ENCODE measurements at regions not wholly inside any gene's neighbourhood (a gene's known extent, or its start where the extent isn't known, plus 50 kb on each side); places are given as distances from the start of the nearest gene placed in this dataset.

DNA sequence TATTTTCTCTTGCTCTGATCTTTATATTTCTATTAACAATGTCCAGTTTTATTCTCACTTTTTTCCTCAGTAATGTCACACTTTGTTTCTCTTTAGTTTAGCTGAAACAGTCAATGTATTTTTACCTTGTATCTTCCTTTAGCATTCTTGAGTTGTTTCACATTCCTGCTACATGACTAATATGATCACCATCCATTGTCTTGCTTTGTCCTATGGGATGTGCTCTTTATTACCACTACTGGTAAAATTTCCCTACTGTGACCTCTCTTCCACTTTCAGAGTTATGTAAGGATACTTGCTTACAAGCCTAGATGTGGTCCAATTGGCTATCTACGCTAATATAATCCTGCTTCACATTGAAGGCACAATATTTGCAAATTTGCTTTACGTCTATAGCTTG is 457.9 kb downstream of the PIK3C3 start:
- no peak for DNase-seq

DNA sequence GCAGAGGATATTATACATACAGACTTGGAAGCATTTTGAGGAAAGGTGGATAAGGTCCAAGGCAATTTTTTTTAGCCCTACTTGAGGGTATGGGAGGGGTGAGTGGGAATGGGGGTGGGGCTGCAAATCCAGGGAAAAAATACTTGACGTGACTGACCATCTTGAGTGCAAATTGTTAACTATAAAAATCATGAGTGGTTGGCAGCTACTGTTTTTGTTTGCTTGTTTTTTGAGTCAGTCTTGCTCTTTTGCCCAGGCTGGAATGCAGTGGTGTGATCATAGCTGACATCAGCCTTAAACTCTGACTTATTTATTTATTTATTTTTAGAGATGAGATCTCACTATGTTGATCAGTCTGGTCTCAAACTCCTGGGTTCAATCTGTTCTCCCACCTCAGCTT is 458.8 kb downstream of the PIK3C3 start:
- DNase-seq, result no peak

DNA sequence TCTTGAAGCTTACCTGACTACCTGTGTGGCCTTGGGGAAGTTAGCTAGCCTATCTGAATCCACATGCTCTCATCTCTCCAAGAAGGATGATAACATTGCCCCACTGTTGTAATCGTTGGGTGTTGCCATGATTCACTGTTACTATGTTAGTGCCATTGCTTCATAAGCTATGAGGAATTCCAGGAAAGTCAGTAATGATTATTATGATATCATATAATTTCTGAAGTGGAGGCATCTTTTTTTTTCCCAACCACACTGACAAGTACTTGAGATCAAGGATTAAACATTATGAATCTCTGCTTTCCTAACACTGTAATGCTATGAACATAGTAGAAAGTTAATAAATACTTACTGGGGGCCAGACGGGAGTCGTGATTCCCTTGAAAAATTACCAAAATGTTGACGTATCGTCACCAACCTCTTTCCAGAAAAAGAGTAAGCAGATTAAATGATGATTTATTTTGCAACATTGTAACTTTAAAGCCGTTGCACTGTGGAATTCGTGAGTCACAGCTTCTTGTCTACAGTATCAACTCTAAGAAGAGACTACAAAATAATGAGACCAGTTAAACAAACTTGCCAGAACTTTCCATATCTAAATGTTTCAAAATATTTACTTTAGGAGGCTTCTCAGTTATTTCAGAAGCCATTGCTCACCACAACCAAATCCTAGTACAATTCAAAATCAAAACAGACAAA is 459.9 kb downstream of the PIK3C3 start:
- DNase-seq, result no peak

DNA sequence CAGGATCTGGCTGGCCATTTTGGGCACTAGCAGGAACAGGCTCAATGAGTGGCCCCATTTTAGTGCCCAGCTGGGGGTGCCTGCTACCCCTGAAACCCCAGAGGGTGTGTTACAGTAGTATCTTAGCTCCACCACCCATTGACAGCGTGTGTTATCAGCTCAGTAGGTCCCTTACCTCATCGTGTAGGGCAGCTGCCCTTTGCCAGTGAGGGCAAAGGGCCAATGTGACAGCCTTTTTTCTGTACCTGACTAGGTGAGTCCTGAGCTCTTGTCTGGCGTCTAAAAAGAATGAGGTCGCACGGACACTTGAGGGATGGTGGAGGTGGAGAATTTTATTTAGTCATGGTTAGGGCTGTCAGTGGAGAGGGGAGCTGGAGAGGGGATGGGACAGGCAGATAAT is 462.2 kb downstream of the PIK3C3 start:
- no peak for DNase-seq

DNA sequence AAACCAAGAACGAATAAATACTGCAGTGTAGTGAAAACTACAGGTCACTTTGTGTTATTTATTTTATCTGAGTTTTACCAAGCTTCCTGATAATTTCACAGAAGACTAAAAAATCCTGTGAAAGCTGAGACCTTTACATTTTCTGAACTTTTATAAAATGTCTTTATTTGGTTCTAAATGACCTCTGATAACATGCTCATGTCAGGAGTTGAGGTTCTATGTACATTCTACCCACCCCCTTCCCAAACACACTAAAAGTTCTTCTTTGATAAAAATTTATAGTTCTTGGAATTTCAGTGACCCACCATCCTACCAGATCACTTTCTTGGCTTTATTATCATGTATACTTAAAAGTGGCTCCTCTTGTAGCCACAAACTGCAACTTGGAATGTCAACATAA is 463.1 kb downstream of the PIK3C3 start:
- no peak for DNase-seq

DNA sequence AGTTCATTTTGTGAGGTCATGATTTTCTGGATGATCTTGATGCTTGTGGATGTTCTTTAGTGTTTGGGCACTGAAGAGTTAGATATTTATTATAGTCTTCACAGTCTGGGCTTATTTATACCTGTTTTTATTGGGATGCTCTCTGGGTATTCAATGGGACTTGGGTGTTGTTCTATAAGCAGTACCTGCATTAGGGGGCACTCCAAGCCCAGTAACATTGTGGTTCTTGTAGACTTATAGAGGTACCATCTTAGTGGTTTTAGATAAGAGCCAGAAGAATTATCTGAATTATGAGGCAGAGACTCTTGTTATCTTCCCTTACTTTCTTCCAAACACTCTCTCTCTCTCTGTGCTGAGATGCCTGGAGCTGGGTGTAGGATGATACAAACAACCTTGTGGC is 470.0 kb downstream of the PIK3C3 start:
- no peak for DNase-seq

DNA sequence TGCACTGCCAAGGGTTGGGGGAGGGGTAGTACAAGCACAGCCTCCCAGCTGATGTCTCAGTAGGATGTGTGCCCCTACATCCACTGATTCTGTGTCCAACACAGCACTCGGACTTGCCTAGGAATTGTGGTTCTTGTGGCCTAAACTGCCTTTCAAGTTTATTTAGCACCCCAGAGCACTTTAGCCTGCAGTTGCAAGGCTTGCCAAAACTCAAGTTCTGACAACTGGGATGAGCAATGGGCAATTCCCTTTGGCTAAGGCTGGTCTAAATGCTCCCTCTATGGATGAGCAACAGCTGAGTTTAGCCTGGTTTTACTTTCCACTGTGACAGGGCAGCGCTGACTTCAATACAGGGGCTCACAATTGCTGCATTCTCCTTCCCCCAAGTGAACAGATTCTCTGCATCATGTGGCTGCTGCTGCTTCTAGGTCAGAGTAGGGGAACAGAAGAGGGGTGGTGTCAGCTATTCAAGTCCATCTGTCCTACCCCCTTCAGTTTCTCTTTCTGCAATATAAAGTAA is 471.5 kb downstream of the PIK3C3 start:
- DNase-seq, result no peak

DNA sequence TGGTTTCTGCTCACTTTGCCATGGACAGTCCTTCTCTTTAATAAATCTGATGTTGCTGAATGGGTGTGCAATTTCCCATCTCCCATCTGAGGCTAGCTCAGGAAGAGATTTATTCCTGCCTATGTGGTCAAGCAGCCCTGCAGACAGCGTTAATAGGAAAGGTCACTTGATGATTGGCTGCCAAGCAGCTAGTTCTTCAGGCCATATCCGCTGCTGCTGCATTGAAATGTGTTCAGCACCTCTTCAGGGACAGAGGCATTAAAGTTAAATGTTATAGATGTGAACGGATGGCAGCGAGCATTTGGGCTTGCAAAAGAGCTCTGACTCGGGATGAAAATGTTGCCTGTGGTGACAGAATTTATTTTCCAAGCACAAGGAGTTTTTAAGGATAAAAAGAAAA is 474.2 kb downstream of the PIK3C3 start:
- no peak for DNase-seq

DNA sequence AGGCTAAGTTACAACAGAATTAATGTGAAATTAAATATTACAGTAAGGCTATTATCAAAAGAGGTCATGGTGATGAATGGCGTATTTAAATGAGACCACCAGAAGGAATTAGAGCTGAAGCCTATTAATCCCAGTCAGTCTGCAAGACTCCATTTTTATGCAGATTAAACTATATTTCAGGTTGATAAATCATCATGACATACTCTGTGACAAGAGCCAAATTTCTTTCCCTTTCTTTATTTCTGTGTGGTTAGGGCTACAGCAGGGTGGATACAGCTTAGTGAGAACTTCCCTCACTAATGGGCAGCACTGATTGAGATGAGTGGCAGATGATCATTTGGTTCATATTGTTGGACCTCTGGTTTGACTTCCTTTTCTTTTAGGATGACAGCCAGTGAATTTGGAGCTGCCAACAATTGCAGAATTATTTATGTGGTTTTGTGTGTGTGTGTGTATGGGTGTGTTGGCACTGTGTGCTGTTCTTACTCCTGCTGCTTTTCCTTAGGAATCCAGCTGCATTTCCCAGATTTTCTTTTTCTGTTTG is 481.3 kb downstream of the PIK3C3 start:
- DNase-seq, result no peak

DNA sequence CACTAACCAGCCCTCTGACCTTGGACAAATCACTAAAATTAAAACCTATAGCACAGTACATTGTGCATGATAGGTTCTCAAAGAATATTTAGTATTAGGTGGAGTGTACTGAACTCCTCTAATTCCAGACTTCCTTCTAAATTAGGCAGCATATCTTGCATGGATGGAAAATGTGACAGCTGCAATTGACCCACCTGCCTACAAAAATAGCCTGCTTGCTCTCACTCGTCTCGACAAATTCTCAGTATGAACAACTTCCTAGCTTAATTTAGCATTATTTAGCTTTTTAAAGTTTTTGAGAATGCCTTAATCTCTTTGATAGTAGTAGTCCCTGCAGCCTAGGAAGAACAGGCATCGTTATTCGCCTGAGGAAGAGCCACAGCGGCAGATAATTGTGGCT is 482.0 kb downstream of the PIK3C3 start:
- no peak for DNase-seq

DNA sequence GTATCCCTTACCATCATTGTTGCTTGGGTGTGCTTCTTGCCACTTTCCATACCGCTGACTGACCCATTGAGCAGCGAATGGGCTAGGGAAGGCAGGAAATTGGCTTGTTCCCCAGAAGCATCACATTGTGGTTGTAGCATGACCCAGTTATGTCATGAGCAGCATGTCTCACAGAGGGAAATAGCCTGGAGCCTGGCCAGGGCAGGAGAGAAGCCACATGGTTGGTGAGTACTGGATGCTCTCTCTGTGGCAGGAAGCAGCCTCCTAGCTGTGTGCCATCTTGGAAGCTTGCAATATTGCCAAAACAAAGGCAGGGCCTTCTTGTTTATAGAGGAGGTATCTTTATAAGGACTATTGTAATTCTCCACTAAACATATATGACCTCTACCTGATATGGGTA is 482.6 kb downstream of the PIK3C3 start:
- no peak for DNase-seq

DNA sequence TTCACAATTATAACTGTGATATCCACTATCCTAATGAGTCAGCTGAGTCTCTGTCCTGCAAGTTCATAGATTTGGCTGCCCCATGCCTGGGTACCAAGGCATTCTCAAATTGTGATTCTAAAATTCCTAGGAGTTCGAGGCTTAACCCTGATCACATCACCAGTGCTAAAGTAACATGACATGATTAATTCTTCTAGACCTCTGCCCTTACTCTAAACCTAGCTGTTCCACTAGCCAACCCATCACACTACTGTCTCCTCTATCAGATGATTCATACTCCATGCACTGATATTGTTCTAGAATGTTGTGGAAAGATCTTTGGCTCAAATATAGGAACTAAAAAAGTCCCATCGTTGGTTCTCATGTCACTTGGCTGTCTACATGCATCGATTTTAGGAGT is 487.6 kb downstream of the PIK3C3 start:
- no peak for DNase-seq

DNA sequence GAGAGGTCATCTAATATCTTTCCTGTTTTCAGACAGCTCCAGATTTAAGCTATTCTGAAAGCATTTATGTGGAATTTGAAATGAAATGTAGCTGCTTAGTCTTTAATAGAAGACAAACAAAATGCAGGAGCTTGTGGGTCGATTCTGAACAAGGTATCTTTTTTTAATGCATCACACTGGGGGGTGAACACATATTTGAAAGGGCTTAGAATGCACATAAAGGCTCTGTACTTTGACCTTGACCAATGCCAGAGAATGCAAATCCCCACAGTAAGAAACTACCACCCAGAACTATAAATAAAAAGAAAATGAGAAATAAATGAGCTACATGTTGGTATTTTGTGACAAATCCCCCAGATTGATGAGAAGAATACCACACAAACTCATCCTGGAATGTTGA is 489.3 kb downstream of the PIK3C3 start:
- DNase-seq, result no peak

DNA sequence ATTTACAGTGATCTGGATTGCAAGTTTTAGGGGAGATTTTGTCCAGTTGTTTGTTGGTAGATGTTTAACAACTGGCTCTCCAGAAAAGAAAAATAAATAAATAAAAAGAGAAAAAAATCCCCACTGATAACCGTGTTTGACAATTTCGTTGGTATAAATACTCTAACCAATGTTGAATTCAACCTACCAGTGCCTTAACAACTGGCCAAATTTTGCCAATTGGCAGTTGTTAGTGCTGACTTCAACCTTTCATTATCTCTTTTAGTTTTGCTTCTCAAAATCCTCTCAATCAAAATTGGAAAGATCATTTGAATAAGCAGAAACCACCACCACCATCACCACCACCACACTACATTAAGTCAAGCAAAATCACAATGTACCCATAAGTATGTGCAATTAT is 490.3 kb downstream of the PIK3C3 start:
- no peak for DNase-seq

DNA sequence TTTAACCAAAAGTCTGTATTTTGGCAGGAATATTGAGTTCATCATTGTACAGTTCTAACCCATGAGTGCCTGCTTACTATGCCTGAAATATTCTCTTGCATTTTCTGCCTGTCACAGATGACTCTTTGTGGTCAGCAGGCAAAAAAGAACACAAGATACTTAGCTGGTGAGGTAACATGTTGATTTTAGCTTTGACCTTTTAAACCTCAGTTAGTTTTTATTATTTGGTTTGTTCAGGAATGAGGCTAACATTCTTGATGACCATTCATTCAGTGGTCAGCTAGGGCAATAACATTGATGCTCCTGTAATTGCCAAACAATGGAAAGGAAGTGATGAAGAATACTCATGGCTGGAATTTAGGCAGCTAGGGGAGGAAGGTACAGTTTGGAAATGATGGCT is 491.2 kb downstream of the PIK3C3 start:
- no peak for DNase-seq

DNA sequence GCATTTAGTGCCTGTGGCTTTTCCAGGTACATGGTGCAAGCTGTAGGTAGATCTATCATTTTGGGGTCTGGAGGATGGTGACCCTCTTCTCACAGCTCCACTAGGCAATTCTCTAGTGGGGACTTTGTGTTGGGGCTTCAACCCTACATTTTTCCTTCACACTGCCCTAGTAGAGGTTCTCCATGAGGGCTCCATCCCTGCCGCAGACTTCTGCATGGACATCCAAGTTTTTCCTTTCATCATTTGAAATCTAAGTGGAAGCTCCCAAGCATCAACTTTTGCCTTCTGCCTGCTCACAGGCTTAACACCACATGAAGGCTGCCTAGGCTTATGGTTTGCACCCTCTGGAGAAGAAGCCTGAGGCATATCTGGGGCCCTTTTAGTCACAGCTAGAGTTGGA is 492.7 kb downstream of the PIK3C3 start:
- DNase-seq, result no peak

DNA sequence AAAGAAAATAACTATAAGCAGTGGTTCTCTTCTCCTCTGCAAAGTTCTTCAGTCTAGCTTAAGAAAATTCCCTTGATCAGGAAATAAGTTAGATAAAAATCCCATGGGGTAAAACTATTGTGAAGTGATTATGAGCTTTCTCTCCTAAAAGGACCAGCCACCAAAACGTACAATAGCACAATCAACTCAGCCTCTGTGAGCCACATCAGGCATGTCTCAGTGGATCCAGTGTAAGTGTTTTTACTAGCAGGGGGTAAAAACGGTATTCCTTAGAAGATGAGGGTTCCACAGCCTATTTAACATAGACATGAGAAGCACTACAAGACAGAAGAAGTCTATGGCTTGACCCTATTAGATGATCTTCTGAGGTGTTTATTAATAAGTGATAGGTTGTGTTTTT is 503.2 kb downstream of the PIK3C3 start:
- no peak for DNase-seq

DNA sequence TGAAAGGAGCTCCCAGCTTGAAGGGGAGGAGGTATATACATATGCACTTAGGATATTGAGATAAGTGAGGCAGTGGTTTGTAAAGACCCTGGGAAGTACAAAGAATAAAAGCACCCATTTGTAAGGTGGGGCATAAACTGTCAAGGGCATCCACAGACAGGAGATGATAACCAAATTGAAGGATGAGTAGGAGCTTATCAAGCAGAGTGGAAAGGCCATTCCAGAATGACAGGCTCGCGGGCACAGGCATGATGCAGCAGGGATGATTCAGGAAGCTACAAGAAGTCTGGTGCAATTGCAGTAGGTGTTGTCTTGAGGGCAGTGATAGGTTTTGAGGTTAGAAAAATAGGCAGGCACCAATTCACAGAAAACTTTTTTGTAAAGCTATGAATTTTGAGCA is 504.8 kb downstream of the PIK3C3 start:
- DNase-seq, result no peak

DNA sequence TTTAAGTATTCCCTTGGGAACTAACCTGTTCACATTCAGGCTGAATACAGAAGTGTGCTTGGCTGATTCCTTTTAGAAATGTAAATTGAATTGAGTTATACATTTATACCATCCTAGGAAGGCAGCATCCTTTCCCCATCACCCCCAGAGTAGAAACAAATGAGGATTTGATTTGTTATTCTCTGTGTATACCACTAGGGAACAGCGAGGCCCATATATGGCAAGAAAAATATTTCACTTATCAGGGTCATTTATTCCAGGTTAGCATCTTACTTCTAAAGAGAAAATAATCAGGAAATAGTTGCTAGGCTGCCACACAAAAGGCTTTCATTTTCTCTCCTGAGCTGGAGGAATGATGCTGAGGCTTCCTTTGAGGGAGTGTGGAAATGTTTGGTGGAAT is 516.9 kb downstream of the PIK3C3 start:
- DNase-seq, result no peak

DNA sequence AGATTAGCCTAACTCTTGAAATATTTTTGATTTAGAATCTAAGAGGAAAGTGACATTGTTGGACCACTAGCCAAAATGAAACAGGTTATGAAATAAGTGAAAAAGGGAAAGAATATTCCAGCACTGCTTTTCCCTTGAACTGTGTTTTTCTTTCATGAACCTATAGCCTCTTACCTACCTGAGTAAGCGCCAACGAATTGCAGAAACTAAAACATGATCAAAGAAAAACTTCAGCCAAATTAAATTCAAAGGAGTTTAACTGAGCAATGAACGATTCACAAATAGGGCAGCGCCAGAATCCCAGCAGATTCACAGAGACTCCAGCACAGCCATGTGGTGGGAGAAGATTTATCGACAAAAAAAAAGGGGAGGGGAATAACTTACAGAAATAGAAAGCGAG is 518.6 kb downstream of the PIK3C3 start:
- DNase-seq, result no peak

DNA sequence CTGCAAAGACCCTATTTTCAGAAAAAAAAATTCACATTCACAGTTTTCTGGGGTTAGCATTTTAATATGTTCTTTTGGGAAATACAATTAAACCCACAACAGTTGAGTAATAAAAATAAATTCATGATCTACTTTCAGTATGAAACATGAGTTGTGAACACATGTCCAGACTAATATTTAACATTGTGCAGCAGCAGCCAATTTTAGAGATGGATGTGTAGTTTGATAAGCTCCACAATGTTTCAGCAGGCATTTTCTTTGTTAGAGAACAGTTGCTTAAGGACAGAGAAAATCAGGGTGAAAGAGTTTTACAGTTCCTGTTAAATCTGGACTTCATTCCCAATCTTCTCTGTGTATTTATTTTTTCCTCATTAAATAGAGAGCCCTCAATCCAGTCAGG is 519.5 kb downstream of the PIK3C3 start:
- DNase-seq, result no peak

DNA sequence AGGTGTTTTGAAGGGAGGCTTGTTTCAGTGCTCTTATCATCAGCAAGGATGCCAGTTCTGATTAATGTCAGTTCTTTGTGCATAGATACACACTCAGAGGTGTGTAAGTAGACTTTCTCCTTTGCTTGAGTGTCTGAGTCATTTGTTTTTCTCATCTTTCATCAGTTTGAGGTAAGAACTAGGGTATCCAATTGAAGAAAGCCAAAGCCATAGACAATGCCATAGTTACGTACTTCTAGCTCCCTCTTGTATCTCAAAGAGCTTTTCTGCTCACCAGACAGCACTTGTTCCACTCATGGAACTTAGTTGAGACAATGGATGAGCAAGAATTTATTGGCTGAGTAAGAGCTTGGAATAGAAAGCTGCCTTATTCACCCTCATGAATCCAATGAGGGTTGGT is 520.1 kb downstream of the PIK3C3 start:
- DNase-seq, result no peak

DNA sequence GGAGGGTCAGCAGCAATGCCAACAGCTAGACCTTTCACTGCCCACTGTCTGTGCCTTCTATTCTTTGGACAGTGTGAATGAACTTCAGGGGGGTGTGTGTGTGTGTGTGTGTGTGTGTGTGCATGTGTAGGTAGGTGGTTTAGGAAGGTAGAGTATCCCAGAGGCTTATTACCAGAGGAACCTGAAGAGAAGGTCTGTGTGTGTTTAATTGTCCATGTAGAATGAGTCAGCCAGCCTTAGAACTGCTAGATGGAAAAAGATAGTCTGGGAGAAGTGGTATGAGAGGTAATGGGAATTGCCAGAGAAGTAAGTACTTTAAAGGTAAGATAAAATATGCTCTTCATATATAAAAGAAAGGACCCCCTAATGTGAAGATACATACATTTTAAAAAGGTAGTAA is 522.2 kb downstream of the PIK3C3 start:
- no peak for DNase-seq

DNA sequence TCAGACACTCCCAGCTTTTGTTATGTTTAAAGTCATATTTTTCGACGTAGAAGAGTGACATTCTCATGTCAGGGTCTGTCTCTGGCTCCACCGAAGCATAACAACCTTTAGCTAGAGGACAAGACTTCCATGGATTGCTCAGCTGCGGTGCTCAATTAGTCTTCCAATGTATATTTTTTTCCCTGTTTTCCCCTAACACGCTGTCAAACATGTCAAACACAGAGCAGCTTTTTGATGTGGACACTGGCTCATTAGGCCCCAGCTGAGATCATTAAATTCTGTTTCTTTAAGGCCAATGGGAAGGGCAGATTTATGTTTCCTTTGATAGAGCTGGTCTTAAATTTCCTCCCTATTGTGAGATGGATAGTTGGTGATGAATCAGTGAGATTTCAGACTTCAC is 525.4 kb downstream of the PIK3C3 start:
- DNase-seq, result peak; percentile 52

DNA sequence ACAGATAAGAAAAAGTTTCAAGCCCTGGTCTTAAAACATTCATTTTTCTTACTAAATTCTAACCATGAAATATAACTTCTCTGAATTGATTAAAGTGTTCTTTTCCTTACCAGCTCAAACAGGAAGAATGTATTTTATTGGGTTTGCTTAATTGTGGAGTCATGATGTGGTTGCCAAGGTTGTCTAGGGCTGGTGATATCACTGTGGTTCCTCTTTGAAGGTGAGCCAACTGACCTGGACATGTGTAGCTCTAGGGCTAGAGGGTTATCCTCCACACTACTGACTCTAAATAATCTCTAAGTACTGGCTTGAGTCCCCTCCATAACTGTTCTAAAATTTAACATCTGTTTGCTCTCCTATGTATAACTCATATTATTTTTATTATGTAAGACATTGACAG is 529.6 kb downstream of the PIK3C3 start:
- no peak for DNase-seq
